ENCODE measurements at regions not wholly inside any gene's neighbourhood (a gene's known extent, or its start where the extent isn't known, plus 50 kb on each side); places are given as distances from the start of the nearest gene placed in this dataset.
A peak's percentile ranks its signal among the peaks of the same experiment; 100 is the strongest.

DNA sequence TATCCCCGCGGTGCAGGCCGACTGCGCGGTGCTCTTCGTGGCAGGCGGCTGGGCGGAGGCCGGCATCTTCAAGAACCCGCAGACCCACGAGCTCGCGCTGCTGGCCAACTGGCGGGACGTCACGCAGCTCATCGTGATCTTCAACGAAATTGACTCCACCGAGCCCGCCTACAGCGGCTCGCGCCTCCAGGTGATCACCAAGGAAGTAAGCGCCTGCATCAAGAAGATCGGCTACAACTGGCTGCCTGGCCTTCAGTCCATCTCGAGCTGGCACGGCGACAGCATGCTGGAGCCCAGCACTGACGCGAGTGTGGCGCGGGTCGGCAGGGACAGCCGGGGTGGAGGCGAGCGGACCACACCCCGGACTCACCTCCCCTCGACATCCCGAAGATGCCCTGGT lies 53.9 kb upstream of the MTNR1B start:
- DNase-seq (no peak), ATAC-seq (no peak)
- WGBS (ENCODE audit: insufficient coverage, low coverage, low lambda C conversion rate, missing lambda C conversion rate) = 92% methylated on average over 7 of the region's 39 CpGs
- H3K4me3 ChIP-seq = no peak overlapping the region
- intact Hi-C loops (cut with DNase I) = no loop called here
- H3K27ac ChIP-seq = no peak overlapping the region
- H3K9me3 ChIP-seq = no peaks in the 10 kb centered on the region
- H3K36me3 ChIP-seq = no peaks in the 10 kb centered on the region
- H3K27me3 ChIP-seq = no peaks in the 10 kb centered on the region
- H3K4me1 ChIP-seq = no peaks in the 10 kb centered on the region
- TF ChIP-seq, protein P1, sequence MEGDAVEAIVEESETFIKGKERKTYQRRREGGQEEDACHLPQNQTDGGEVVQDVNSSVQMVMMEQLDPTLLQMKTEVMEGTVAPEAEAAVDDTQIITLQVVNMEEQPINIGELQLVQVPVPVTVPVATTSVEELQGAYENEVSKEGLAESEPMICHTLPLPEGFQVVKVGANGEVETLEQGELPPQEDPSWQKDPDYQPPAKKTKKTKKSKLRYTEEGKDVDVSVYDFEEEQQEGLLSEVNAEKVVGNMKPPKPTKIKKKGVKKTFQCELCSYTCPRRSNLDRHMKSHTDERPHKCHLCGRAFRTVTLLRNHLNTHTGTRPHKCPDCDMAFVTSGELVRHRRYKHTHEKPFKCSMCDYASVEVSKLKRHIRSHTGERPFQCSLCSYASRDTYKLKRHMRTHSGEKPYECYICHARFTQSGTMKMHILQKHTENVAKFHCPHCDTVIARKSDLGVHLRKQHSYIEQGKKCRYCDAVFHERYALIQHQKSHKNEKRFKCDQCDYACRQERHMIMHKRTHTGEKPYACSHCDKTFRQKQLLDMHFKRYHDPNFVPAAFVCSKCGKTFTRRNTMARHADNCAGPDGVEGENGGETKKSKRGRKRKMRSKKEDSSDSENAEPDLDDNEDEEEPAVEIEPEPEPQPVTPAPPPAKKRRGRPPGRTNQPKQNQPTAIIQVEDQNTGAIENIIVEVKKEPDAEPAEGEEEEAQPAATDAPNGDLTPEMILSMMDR (IDR thresholded peaks at IDR 0.05) = no peak
- TF ChIP-seq POLR2A (IDR thresholded peaks at IDR 0.05) = no peak

DNA sequence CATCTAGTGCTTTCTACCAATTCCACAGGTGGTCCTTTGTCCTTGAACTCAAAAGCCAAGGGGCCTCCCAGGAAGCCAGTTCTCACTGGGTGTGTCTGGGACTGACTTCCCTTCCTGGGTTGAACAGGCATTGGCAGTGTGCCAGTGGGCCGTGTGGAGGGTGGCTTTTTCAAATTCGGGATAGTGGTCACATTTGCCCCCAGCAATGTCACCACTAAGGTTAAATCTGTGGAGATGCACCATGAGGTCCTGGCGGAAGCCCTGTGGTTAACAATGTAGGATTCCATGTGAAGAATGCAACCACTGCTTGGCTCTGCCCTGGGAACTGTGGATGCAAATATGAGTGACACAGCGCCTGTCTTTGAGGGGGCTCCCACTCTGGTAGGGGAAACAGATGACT lies 53.2 kb upstream of the MTNR1B start:
- Histone ChIP-seq H3K27ac (no peak overlapping the region), H3K36me3 (no peaks in the 10 kb centered on the region), H3K9me3 (no peaks in the 10 kb centered on the region), H3K4me1 (no peaks in the 10 kb centered on the region), H3K27me3 (no peaks in the 10 kb centered on the region), H3K4me3 (no peak overlapping the region)
- WGBS (ENCODE audit: insufficient coverage, low coverage, low lambda C conversion rate, missing lambda C conversion rate) = 100% methylated on average over 1 of the region's 4 CpGs
- TF ChIP-seq POLR2A (IDR thresholded peaks at IDR 0.05) = no peak
- TF ChIP-seq, protein P1 (IDR thresholded peaks at IDR 0.05) = no peak
- ATAC-seq (no peak), DNase-seq (no peak)
- intact Hi-C loops (cut with DNase I) = no loop called here

DNA sequence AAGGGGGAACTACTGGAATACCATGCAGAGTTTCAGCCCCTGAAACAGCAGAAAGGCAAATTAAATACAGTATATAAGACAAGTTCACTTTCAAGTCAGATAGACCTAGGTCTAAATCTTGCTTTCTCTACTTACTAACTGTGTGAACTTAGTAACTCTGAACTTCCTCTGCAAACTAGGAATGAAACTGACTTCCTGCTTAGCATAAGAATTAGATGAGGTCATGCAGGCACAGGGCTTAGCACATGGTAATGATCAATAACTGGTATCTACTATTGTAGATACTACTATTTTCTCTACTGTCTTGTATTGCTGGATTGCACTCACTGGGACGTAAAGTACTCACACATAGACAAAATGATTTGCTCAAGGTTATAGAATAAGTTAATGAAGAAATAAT lies 51.5 kb upstream of the MTNR1B start:
- DNase-seq = no peak
- Histone ChIP-seq H3K36me3 (no peaks in the 10 kb centered on the region), H3K4me1 (no peaks in the 10 kb centered on the region), H3K27ac (no peak overlapping the region), H3K4me3 (no peak overlapping the region), H3K27me3 (no peaks in the 10 kb centered on the region), H3K9me3 (no peaks in the 10 kb centered on the region)
- WGBS (ENCODE audit: insufficient coverage, low coverage, low lambda C conversion rate, missing lambda C conversion rate) = 79% methylated on average over 1 of the region's 1 CpG
- TF ChIP-seq, protein P1 (IDR thresholded peaks at IDR 0.05) = no peak
- intact Hi-C loops (cut with DNase I) = no loop called here
- peak in 1 of 4 donors; percentile 30 for ATAC-seq

DNA sequence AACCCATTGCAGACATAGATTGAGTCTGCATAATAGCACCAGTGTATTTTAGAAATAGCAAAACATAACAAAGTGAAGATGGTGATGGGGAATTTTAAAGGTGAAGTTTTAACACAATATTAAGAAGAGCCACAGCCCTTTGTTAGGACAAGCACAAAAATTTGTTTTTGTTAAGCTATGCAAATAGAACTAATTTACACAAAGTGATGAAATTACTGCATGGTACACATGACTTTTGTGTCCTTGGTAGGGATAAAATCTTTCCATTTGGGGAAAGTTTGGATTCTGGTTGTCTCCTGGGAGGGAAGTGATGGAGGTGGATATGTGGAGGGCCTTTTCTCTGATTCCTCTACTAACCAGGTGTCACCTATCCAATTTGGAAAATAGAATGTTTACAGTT lies 50.4 kb upstream of the MTNR1B start:
- Histone ChIP-seq H3K4me1 (no peaks in the 10 kb centered on the region), H3K9me3 (no peaks in the 10 kb centered on the region), H3K36me3 (no peaks in the 10 kb centered on the region), H3K4me3 (no peak overlapping the region), H3K27ac (no peak overlapping the region), H3K27me3 (no peaks in the 10 kb centered on the region)
- DNase-seq (no peak), ATAC-seq (no peak)
- no peak for TF ChIP-seq POLR2A (IDR thresholded peaks at IDR 0.05)
- TF ChIP-seq, protein P1 (IDR thresholded peaks at IDR 0.05) = no peak
- intact Hi-C loops (cut with DNase I) = no loop called here
